ENCODE measurements at regions not wholly inside any gene's neighbourhood (a gene's known extent, or its start where the extent isn't known, plus 50 kb on each side); places are given as distances from the start of the nearest gene placed in this dataset.
"Not testable (repeated sequence)": the region's sequence is repeated elsewhere in the genome, so short reads cannot be mapped to it uniquely, and the experiment has no call there.

- no peak for DNase-seq
Measured at GRCh38 chr18:43827311-43827710, 550.0 kb upstream of the SYT4 start.

- DNase-seq: no peak
Measured at GRCh38 chr18:43830303-43830702, 553.0 kb upstream of the SYT4 start.

GRCh38 chr18:43830947-43831346, 553.7 kb upstream of the SYT4 start:
- DNase-seq: no peak

GRCh38 chr18:43846299-43846698, 569.0 kb upstream of the SYT4 start:
- DNase-seq: no peak

- DNase-seq: no peak
Measured at GRCh38 chr18:43847164-43848091, 570.1 kb upstream of the SYT4 start.

- not testable (repeated sequence) for DNase-seq
Measured at GRCh38 chr18:43849831-43850230, 572.5 kb upstream of the SYT4 start.

GRCh38 chr18:43855376-43855775, 578.1 kb upstream of the SYT4 start:
- DNase-seq: no peak

- no peak for DNase-seq
Measured at GRCh38 chr18:43863180-43863579, 585.9 kb upstream of the SYT4 start.

GRCh38 chr18:43866696-43867095, 589.4 kb upstream of the SYT4 start:
- DNase-seq: no peak

- DNase-seq: no peak
Measured at GRCh38 chr18:43868497-43868995, 591.3 kb upstream of the SYT4 start.

- no peak for DNase-seq
Measured at GRCh38 chr18:43869451-43870008, 592.2 kb upstream of the SYT4 start.

GRCh38 chr18:43870626-43871025, 593.3 kb upstream of the SYT4 start:
- DNase-seq: no peak

GRCh38 chr18:43875511-43875910, 598.2 kb upstream of the SYT4 start:
- DNase-seq: no peak

GRCh38 chr18:43876286-43876685, 599.0 kb upstream of the SYT4 start:
- DNase-seq: no peak

GRCh38 chr18:43876748-43877147, 599.5 kb upstream of the SYT4 start:
- DNase-seq: no peak

- no peak for DNase-seq
Measured at GRCh38 chr18:43877616-43878321, 600.5 kb upstream of the SYT4 start.

- no peak for DNase-seq
Measured at GRCh38 chr18:43879415-43879814, 602.1 kb upstream of the SYT4 start.

- no peak for DNase-seq
Measured at GRCh38 chr18:43882358-43883055, 605.2 kb upstream of the SYT4 start.

- no peak for DNase-seq
Measured at GRCh38 chr18:43883886-43884285, 606.6 kb upstream of the SYT4 start.

- DNase-seq: no peak
Measured at GRCh38 chr18:43886341-43886740, 609.1 kb upstream of the SYT4 start.

GRCh38 chr18:43887491-43887890, 610.2 kb upstream of the SYT4 start:
- no peak for DNase-seq

- no peak for DNase-seq
Measured at GRCh38 chr18:43888598-43888997, 611.3 kb upstream of the SYT4 start.
